ENCODE measurements at regions not wholly inside any gene's neighbourhood (a gene's known extent, or its start where the extent isn't known, plus 50 kb on each side); places are given as distances from the start of the nearest gene placed in this dataset.

- no peaks in the 10 kb centered on the region for H3K4me1 Mint-ChIP-seq (ENCODE audit: low read depth, unreplicated experiment)
- DNase-seq = no peak
- intact Hi-C loops (cut with micrococcal nuclease; ENCODE audit: unreplicated experiment) = no loop called here
- no peak overlapping the region for H3K4me3 Mint-ChIP-seq (ENCODE audit: low read depth, unreplicated experiment)
- H3K36me3 Mint-ChIP-seq (ENCODE audit: insufficient read depth, unreplicated experiment) = no peaks in the 10 kb centered on the region
- no peak overlapping the region for H3K27ac Mint-ChIP-seq (ENCODE audit: unreplicated experiment)
- no TSS peak for BruUV-seq (replicated peaks)
- TF ChIP-seq, protein P1, sequence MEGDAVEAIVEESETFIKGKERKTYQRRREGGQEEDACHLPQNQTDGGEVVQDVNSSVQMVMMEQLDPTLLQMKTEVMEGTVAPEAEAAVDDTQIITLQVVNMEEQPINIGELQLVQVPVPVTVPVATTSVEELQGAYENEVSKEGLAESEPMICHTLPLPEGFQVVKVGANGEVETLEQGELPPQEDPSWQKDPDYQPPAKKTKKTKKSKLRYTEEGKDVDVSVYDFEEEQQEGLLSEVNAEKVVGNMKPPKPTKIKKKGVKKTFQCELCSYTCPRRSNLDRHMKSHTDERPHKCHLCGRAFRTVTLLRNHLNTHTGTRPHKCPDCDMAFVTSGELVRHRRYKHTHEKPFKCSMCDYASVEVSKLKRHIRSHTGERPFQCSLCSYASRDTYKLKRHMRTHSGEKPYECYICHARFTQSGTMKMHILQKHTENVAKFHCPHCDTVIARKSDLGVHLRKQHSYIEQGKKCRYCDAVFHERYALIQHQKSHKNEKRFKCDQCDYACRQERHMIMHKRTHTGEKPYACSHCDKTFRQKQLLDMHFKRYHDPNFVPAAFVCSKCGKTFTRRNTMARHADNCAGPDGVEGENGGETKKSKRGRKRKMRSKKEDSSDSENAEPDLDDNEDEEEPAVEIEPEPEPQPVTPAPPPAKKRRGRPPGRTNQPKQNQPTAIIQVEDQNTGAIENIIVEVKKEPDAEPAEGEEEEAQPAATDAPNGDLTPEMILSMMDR (IDR thresholded peaks at IDR 0.05; ENCODE audit: unreplicated experiment) = no peak
- no peaks in the 10 kb centered on the region for H3K27me3 Mint-ChIP-seq (ENCODE audit: unreplicated experiment)
- H3K9me3 Mint-ChIP-seq (ENCODE audit: low read depth, unreplicated experiment) = no peaks in the 10 kb centered on the region
- CTCF ChIA-PET = interaction anchor here (0.6 kb wide), 1 partner anchor 547 kb away, joined by 4 read pairs; no protein-coding TSS in a partner anchor
These were observed 401.8 kb downstream of the ARHGEF28 start for GRCh38 chr5:74027732-74028338.

- Mint-ChIP-seq H3K27me3 (ENCODE audit: unreplicated experiment) (no peaks in the 10 kb centered on the region), H3K9me3 (ENCODE audit: low read depth, unreplicated experiment) (no peaks in the 10 kb centered on the region), H3K27ac (ENCODE audit: unreplicated experiment) (no peak overlapping the region), H3K4me3 (ENCODE audit: low read depth, unreplicated experiment) (no peak overlapping the region), H3K4me1 (ENCODE audit: low read depth, unreplicated experiment) (no peaks in the 10 kb centered on the region), H3K36me3 (ENCODE audit: insufficient read depth, unreplicated experiment) (no peaks in the 10 kb centered on the region)
- DNase-seq = no peak
- BruUV-seq (replicated peaks) = no TSS peak
- TF ChIP-seq, protein P1 (IDR thresholded peaks at IDR 0.05; ENCODE audit: unreplicated experiment) = no peak
- CTCF ChIA-PET = no interaction called here
- intact Hi-C loops (cut with micrococcal nuclease; ENCODE audit: unreplicated experiment) = no loop called here
These were observed 400.3 kb downstream of the ARHGEF28 start for GRCh38 chr5:74026310-74026709.

- Mint-ChIP-seq H3K4me3 (ENCODE audit: low read depth, unreplicated experiment) (no peak overlapping the region), H3K36me3 (ENCODE audit: insufficient read depth, unreplicated experiment) (no peaks in the 10 kb centered on the region), H3K27me3 (ENCODE audit: unreplicated experiment) (peaks cover 16% of the 10 kb centered on the region), H3K9me3 (ENCODE audit: low read depth, unreplicated experiment) (peaks cover 7% of the 10 kb centered on the region), H3K27ac (ENCODE audit: unreplicated experiment) (no peak overlapping the region), H3K4me1 (ENCODE audit: low read depth, unreplicated experiment) (peaks cover 24% of the 10 kb centered on the region)
- intact Hi-C loops (cut with micrococcal nuclease; ENCODE audit: unreplicated experiment) = no loop called here
- CTCF ChIA-PET = no interaction called here
- TF ChIP-seq, protein P1 (IDR thresholded peaks at IDR 0.05; ENCODE audit: unreplicated experiment) = no peak
- DNase-seq = no peak
- BruUV-seq (replicated peaks) = no TSS peak
These were observed 395.1 kb downstream of the ARHGEF28 start for GRCh38 chr5:74021126-74021525.

GRCh38 chr5:74020503-74020902 lies 394.5 kb downstream of the ARHGEF28 start:
- BruUV-seq (replicated peaks) = no TSS peak
- H3K27me3 Mint-ChIP-seq (ENCODE audit: unreplicated experiment) = peaks cover 16% of the 10 kb centered on the region
- H3K36me3 Mint-ChIP-seq (ENCODE audit: insufficient read depth, unreplicated experiment) = no peaks in the 10 kb centered on the region
- H3K4me3 Mint-ChIP-seq (ENCODE audit: low read depth, unreplicated experiment) = no peak overlapping the region
- intact Hi-C loops (cut with micrococcal nuclease; ENCODE audit: unreplicated experiment) = no loop called here
- H3K9me3 Mint-ChIP-seq (ENCODE audit: low read depth, unreplicated experiment) = peaks cover 7% of the 10 kb centered on the region
- TF ChIP-seq, protein P1 (IDR thresholded peaks at IDR 0.05; ENCODE audit: unreplicated experiment) = no peak
- H3K4me1 Mint-ChIP-seq (ENCODE audit: low read depth, unreplicated experiment) = peaks cover 24% of the 10 kb centered on the region
- H3K27ac Mint-ChIP-seq (ENCODE audit: unreplicated experiment) = no peak overlapping the region
- CTCF ChIA-PET = no interaction called here
- DNase-seq = no peak

All from Calu3 (cell line).